ENCODE measurements at regions not wholly inside any gene's neighbourhood (a gene's known extent, or its start where the extent isn't known, plus 50 kb on each side); places are given as distances from the start of the nearest gene placed in this dataset.

DNA sequence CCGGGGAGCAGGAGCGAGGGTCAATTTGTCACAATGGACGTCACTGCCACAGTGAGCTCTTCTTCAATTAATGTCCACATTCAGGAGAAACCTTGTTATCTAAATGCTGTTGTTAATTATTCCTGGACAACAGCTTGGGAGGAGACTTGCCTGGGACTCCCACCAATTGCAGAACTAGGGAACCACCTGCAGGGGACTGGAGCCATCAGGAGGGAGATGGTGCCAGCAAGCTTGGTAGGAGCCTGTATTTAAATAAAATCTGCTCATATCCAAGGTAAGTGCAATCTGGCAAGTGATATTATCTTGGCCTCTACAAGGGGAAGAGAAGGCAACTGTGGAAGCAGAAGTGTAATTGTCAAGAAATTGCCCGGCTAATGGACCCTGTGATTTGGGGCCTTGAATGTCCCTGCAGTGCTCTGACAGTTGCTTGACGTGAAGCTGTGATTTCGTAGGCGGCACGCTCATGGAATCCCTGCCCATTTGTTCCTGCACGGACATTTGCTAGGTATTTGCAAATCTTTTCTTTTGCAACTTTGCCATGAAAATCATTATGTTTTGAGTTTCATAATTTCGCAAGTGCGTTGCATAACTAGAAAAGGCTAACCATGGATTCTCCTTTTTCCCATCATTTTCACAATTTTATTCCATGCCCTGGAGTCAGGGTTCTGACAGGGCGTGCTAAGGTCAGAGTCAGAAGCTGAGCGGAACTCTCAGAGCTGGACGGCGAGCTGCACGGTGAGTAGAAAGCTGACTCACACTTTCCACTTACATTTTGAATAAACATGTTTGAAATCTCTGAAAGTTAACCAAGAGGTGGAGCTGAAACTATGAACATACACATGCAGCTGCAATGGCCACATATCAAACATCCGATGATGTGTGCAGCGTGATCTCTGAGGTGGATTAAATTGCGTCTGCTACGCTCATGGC lies 84.9 kb upstream of the TCERG1L start:
- Histone ChIP-seq H3K9ac (ENCODE audit: extremely low read depth, insufficient read length, low read length) (no peak overlapping the region), H2BK20ac (ENCODE audit: low read depth, low read length, poor library complexity, severe bottlenecking) (no peak overlapping the region), H4K20me1 (ENCODE audit: control insufficient read depth, insufficient read depth, insufficient read length) (no peaks in the 10 kb centered on the region), H2AFZ (ENCODE audit: low read length) (no peak overlapping the region), H3K4ac (ENCODE audit: low read depth, low read length) (no peak overlapping the region), H3K79me2 (ENCODE audit: insufficient read depth, low read length) (no peaks in the 10 kb centered on the region), H3K4me1 (ENCODE audit: insufficient read depth, low read length) (no peaks in the 10 kb centered on the region), H2BK15ac (ENCODE audit: low read depth, low read length) (no peak overlapping the region; the same call in 1 of the 2 replicates), H3K27me3 (ENCODE audit: insufficient read depth, low read length) (no peaks in the 10 kb centered on the region), H2BK5ac (ENCODE audit: insufficient read length, low read length) (no peak overlapping the region), H3K4me2 (ENCODE audit: insufficient read depth, insufficient read length, low read length) (no peak overlapping the region), H3K79me1 (ENCODE audit: insufficient read depth, low read depth, low read length, poor library complexity, severe bottlenecking) (no peaks in the 10 kb centered on the region), H3K23me2 (ENCODE audit: insufficient read length, low read depth, low read length, poor library complexity, severe bottlenecking) (no peaks in the 10 kb centered on the region), H4K8ac (replicated peaks; ENCODE audit: insufficient read length, low read depth, low read length) (no peak overlapping the region), H4K91ac (ENCODE audit: insufficient read length, low read depth, low read length) (no peak overlapping the region), H3K9me3 (ENCODE audit: control insufficient read depth, low read depth, low read length) (no peaks in the 10 kb centered on the region), H3K18ac (ENCODE audit: insufficient read length, low read depth, low read length) (no peak overlapping the region), H3T11ph (ENCODE audit: low read length) (no peak overlapping the region), H2BK12ac (ENCODE audit: insufficient read length, low read depth, low read length) (no peak overlapping the region), H2AK5ac (ENCODE audit: insufficient read length, low read length) (no peak overlapping the region), H3K56ac (ENCODE audit: insufficient read length, low read depth, low read length) (no peak overlapping the region), H3K23ac (ENCODE audit: insufficient read length, low read depth, low read length) (no peak overlapping the region), H3K14ac (ENCODE audit: insufficient read depth, low read length) (no peak overlapping the region), H3K27ac (ENCODE audit: insufficient read length, low read depth, low read length) (no peak overlapping the region), H2BK120ac (ENCODE audit: low read depth, low read length, poor library complexity, severe bottlenecking) (no peak overlapping the region), H4K5ac (ENCODE audit: insufficient read length, low read depth, low read length) (no peak overlapping the region)
- H3K4me1 Mint-ChIP-seq: no peaks in the 10 kb centered on the region
- no peak overlapping the region for H3K4me3 Mint-ChIP-seq
- no CpG with 5 or more reads among the region's 20 CpGs for WGBS (ENCODE audit: extremely low coverage, insufficient read length, low lambda C conversion rate)
- peak; percentile 52 for TF ChIP-seq CTCF (conservative IDR thresholded peaks at IDR 0.05)
- H3K27ac Mint-ChIP-seq: 0 out of 7 replicates have a peak overlapping the region, but pooled peaks of 1 of the 3 experiments have one; percentile 17
- no peak for DNase-seq
- H3K27me3 Mint-ChIP-seq (ENCODE audit: low read depth): peaks cover 11% of the 10 kb centered on the region
- no peaks in the 10 kb centered on the region; a peak in 1 of 7 replicates for H3K36me3 Mint-ChIP-seq (ENCODE audit: insufficient read depth in 1 of 3, low read depth in 3 of 3)
- peaks cover 0 to 2% of the 10 kb centered on the region in 2 experiments; a peak in 3 of 5 replicates for H3K9me3 Mint-ChIP-seq
